Activated T-cell treated with anti-CD3 and anti-CD28 coated beads for 24 hours (primary cell): ENCODE measurements at regions not wholly inside any gene's neighbourhood (a gene's known extent, or its start where the extent isn't known, plus 50 kb on each side); places are given as distances from the start of the nearest gene placed in this dataset.
"Not testable (repeated sequence)": the region's sequence is repeated elsewhere in the genome, so short reads cannot be mapped to it uniquely, and the experiment has no call there.

ENCODE experiments used
- DNase-seq: peaks from one replicate; pipeline ENCODE4 v3.0.0-alpha.2; 2020; ENCODE audit warnings: low read depth

DNA sequence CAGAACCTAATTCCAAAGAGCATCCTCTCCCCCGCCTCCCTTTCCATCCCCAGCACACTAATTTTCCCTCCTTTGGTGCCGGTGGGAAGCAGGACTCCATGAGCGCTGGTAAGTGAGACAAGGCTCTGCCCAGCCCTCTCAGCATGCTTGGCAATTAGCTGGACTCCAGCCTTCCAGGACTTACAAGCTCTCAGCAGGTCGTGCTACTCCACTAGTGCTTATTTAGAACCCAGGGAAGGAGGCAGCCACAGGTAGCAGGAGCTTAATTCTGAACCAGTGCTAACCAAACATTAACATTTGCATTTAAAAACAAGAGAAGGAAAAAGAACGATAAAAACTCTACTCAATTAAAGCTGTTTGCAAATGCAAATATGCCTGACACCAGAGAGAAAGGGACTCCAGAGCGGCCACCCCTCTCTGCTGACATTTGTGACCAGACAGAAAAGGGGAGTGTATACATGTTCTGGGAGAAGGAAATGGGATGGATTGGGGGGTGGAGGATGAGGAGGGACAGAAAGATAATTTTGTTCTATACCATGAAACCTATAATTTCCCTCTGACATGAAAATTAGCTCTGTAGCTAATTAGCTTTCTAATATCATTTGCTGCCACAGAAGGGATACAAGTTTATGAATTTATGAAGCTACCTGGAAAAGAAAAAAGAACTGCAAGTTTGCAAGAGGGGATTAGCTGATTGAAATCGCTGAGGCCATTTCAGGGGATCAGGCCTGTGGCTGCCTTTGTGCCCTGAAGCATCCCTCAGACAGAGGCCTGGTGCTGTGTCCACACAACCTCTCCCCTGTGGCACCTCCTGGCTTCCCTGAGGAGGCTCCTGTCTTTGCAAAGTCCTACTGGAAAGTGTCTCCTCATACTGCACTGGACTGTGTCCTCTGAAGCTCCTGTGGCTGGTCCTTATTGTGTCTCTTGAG is 266.3 kb downstream of the SEC61B start:
- DNase-seq = no peak

DNA sequence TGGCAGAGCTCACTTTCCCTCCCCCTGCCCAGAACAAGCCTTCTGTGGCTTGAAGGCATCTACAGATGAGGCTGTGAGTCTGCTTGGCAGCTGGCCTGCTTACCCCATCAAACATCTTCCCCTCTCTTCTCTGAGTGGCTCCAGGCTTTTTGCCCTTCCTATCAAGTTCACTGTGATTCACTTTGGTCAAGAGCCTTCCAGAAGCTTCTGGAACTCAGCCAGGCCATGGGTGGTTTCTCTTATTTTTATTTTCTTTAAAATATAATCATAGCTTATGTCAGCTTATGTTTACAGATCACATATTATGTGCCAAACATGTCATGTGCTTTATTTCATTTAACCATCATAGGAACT is 267.0 kb downstream of the SEC61B start:
- DNase-seq = no peak

DNA sequence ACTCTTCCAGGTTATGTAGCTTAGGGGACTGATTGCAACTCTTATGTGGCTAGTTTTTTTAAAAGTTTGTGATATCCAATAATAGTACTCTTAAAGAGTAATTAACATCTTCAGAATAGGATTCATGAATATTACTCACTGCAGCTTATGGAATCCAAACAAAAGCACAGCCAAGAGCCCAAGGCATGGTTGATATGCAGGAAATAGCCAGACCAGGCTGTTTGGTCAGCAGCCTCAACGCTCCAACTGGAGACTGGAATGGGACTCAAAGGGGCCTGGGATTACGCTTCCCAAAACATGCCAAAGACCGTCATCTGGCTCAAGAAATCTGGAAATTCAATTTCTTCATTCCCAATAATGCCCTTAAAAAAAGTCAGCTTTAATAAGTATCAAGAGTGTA is 268.6 kb downstream of the SEC61B start:
- DNase-seq = no peak

DNA sequence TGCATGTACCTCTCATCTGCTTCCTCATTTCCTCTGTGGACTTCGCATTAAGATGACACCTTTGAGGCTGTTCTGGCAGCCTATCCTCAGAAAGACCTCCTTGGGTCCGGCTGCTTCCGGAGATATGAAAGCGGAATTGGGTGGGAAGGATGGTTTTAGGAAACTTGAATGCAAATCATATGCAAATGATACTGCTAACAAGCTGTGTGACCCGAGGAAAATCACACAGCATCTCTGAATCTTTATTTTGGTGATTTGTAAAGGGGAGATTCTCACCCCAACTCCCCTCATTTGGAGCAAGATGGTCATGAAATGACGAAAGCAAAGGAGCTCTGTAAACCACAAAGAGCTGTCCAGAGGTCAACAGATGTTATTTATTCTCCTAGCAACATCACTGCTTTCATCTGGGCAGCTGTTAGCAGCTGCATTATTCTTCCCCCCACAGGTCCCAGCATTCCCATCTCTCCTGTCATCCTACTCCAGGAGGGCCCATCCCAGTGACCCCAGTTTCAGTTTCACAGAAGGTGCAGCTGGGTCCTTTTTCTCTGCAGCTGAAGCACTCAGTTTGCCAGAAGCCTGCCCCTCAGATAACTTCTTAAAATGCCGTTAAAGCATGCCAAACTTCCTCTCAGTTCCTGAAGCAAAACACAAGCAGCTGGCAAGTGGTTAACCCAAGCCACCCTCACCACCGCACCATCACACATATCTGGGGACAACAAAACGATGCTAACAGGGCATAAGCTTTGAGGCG is 269.5 kb downstream of the SEC61B start:
- no peak for DNase-seq

GRCh38 chr9:99497641-99498040 is 275.6 kb downstream of the SEC61B start:
- no peak for DNase-seq

- DNase-seq = not testable (repeated sequence)
Measured at GRCh38 chr9:99498979-99499378, 276.9 kb downstream of the SEC61B start.

GRCh38 chr9:99505936-99506335 is 283.9 kb downstream of the SEC61B start:
- DNase-seq = no peak

DNA sequence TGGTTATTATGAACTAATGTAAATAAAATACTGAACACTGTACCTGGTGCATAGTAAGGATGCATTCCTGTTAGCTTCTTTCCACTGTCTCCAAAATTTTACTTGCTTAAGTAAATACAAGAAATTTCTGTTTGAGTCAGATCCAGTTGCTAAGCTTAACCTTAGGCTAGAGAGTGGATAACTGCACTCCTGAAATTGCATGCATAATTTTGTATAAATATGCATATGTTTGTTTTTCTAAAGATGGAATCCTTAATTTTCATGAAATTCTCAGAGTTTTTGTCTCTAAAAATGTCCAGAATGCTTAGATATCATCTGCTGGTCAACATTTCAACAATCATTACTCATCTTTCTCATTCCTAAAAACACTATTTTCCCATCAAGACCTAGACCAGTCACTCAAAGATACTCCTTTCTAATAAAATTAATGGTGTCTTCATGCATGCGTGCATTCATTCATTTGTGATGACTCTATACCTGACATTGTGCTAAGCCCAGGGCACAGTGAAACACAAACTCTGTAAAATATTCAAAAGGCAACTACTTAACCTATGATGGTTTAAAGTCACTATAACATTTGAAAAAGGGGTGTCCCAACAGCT is 284.8 kb downstream of the SEC61B start:
- no peak for DNase-seq

DNA sequence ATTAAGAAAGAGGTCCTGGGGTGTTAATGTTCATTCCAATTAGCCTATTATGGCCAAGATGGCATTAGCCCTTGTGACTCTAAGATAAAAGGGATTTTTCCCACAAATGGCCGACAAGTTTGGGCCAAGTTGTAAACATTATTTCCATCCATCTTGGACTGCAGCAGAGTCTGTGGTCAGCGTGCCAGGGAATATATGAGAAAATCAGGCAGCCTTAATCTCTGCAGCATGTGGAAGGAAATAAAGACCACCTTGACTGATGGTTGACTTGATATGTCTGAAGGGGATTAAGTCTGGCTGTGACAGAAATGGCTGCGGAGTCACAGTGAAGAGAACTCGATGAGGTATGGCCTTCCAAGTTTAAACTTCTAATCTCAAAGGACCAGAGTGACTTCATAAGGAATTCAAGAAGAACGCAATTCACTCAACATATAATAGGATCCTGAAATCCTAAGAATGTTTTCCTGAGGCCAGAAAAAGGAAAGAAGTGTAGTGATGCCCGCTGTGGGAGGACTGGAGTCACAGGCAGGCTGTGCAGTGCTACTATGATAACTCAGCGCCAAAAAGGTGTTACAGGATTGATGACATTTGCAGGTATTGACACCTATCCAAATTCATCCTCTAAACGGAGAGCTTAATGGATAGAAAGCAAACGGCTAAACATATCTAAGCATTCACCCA is 287.1 kb downstream of the SEC61B start:
- no peak for DNase-seq

- DNase-seq = no peak
Measured at GRCh38 chr9:99509900-99510535, 287.9 kb downstream of the SEC61B start.

GRCh38 chr9:99511723-99512122 is 289.6 kb downstream of the SEC61B start:
- DNase-seq = no peak

- DNase-seq = no peak
Measured at GRCh38 chr9:99513441-99514112, 291.5 kb downstream of the SEC61B start.

DNA sequence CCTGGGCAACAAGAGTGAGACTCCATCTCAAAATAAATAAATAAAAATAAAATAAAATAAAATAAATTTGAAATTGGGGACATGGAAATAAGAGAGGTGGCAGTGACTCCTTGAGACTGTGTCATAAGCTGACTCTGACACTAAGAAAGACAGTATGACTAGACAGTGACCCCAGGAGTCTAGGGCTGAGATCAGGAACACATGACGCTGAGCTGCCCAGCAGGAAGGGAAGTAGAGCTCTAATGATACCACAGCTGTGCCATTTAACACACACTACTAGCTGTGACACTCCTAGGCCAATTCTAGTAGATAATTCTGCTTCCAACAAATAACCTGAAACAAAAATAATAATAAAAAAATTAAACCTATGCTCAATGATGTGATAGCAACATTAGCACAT is 293.0 kb downstream of the SEC61B start:
- DNase-seq = no peak

GRCh38 chr9:99515895-99516656 is 294.0 kb downstream of the SEC61B start:
- DNase-seq = no peak

- DNase-seq = no peak
Measured at GRCh38 chr9:99516657-99517049, 294.6 kb downstream of the SEC61B start.

DNA sequence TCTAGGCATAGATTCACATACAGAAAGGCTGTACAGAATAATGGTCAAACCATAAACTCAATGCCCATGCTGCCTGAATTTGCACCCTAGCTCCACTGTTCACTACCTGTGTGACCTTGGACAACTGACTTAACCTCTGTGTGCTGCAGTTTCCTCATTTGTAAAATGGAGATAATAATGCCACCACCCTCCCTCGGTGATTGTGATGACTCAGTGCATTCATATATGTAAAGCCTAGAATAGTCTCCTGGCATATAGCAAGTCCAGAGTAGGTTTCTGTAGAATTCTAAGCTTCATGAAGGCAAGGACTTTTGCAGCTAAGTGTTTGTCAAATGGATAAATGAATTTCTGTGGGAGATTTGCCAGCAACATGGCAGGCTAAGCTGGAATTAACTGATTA is 297.8 kb upstream of the NR4A3 start:
- no peak for DNase-seq

GRCh38 chr9:99531313-99531712 is 290.4 kb upstream of the NR4A3 start:
- DNase-seq = no peak

DNA sequence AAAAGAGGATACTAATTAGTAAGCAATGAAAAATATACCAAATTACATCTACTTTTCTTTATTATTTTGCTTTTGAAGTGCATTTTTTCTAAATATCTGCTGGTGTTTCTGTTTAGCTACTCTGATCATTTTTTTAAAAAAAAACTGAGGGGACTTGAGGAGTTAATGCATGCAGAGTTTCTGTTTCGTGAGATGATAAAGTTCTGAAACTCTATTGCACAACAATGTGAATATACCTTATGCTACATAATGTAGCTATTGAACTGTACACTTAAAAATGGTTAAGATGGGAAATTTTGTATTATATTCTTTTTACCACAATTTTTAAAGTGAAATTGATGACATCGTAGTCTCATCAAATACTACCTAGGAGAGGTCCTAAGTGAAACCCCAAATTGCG is 288.3 kb upstream of the NR4A3 start:
- DNase-seq = no peak

DNA sequence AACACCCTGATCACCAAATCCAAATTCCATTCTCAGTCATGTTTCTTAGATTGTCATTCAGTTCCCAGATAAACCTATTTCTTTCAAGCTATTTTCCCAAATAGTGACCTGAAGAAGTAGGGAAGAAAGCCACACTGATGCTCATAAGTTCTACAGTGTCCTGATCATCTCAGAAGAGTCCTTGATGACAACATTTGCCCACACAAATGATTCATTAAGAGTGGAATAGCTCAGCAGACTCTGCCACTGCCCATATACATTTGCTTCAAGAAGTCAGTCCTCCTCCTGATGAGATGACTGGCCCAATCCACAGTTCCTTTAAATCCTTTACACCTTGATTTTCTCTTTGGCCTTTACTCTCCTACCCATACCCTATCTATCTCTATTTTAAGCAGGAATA is 283.7 kb upstream of the NR4A3 start:
- DNase-seq = no peak

GRCh38 chr9:99544526-99544925 is 277.2 kb upstream of the NR4A3 start:
- no peak for DNase-seq

- DNase-seq = no peak
Measured at GRCh38 chr9:99549441-99549840, 272.2 kb upstream of the NR4A3 start.
